ENCODE measurements at regions not wholly inside any gene's neighbourhood (a gene's known extent, or its start where the extent isn't known, plus 50 kb on each side); places are given as distances from the start of the nearest gene placed in this dataset.

GRCh38 chr16:62642677-62643076 lies 606.4 kb upstream of the CDH8 start:
- no peak overlapping the region for H3K4me2 ChIP-seq (ENCODE audit: control insufficient read depth, extremely low read depth, insufficient read depth, low read depth, low read length)
- no peaks in the 10 kb centered on the region for H3K9me1 ChIP-seq (ENCODE audit: control insufficient read depth, extremely low read depth, insufficient read depth, low read length)
- H2AFZ ChIP-seq (ENCODE audit: control insufficient read depth, low read length) = no peak overlapping the region
- no peaks in the 10 kb centered on the region for H3K36me3 ChIP-seq (ENCODE audit: control insufficient read depth in 2 of 2, extremely low read depth in 1 of 2, insufficient read depth in 2 of 2, low read length in 2 of 2)
- no peak overlapping the region for H3K4me3 ChIP-seq (ENCODE audit: control insufficient read depth in 2 of 3, extremely low read depth in 1 of 3, insufficient read depth in 2 of 3, low read depth in 1 of 3, low read length in 3 of 3)
- H3K27me3 ChIP-seq (ENCODE audit: control insufficient read depth, extremely low read depth, insufficient read depth, low read length) = no peaks in the 10 kb centered on the region
- no peak overlapping the region for H3K9ac ChIP-seq (ENCODE audit: control insufficient read depth, extremely low read depth, insufficient read depth, low read length)
- no peak for FAIRE-seq
- H3K9me3 ChIP-seq (ENCODE audit: control insufficient read depth, low read depth, low read length) = no peaks in the 10 kb centered on the region
- no peaks in the 10 kb centered on the region for H3K79me2 ChIP-seq (ENCODE audit: control insufficient read depth, insufficient read depth, low read length)
- no peak for DNase-seq (ENCODE audit: low read depth, low spot score)
- TF ChIP-seq EZH2 (IDR thresholded peaks at IDR 0.05; ENCODE audit: low read length) (no peak), CTCF (optimal IDR thresholded peaks at IDR 0.05 in 1 of 3, IDR thresholded peaks at IDR 0.05 in 1 of 3, conservative IDR thresholded peaks at IDR 0.05 in 1 of 3; ENCODE audit: extremely low read depth in 1 of 3, insufficient read depth in 2 of 3, low read length in 3 of 3) (no peak)
- H4K20me1 ChIP-seq (ENCODE audit: control insufficient read depth, extremely low read depth, insufficient read depth, low read length) = no peaks in the 10 kb centered on the region
- no peaks in the 10 kb centered on the region for H3K4me1 ChIP-seq (ENCODE audit: control insufficient read depth, extremely low read depth, insufficient read depth, low read length)
- H3K27ac ChIP-seq (ENCODE audit: control insufficient read depth, insufficient read depth, low read length) = no peak overlapping the region
- dilution Hi-C loops (cut with MboI; ENCODE audit: extremely low pct_ligation_motif_present, low sequenced_read_pairs) = no loop called here

GRCh38 chr16:62639890-62640289 lies 603.7 kb upstream of the CDH8 start:
- Histone ChIP-seq H3K4me3 (ENCODE audit: control insufficient read depth in 2 of 3, extremely low read depth in 1 of 3, insufficient read depth in 2 of 3, low read depth in 1 of 3, low read length in 3 of 3) (no peak overlapping the region), H3K9me3 (ENCODE audit: control insufficient read depth, low read depth, low read length) (no peaks in the 10 kb centered on the region), H3K27me3 (ENCODE audit: control insufficient read depth, extremely low read depth, insufficient read depth, low read length) (no peaks in the 10 kb centered on the region), H3K36me3 (ENCODE audit: control insufficient read depth in 2 of 2, extremely low read depth in 1 of 2, insufficient read depth in 2 of 2, low read length in 2 of 2) (no peaks in the 10 kb centered on the region), H3K79me2 (ENCODE audit: control insufficient read depth, insufficient read depth, low read length) (no peaks in the 10 kb centered on the region), H3K27ac (ENCODE audit: control insufficient read depth, insufficient read depth, low read length) (no peak overlapping the region), H2AFZ (ENCODE audit: control insufficient read depth, low read length) (no peak overlapping the region), H3K4me1 (ENCODE audit: control insufficient read depth, extremely low read depth, insufficient read depth, low read length) (no peaks in the 10 kb centered on the region), H4K20me1 (ENCODE audit: control insufficient read depth, extremely low read depth, insufficient read depth, low read length) (no peaks in the 10 kb centered on the region), H3K4me2 (ENCODE audit: control insufficient read depth, extremely low read depth, insufficient read depth, low read depth, low read length) (no peak overlapping the region), H3K9me1 (ENCODE audit: control insufficient read depth, extremely low read depth, insufficient read depth, low read length) (no peaks in the 10 kb centered on the region), H3K9ac (ENCODE audit: control insufficient read depth, extremely low read depth, insufficient read depth, low read length) (no peak overlapping the region)
- FAIRE-seq (no peak), DNase-seq (ENCODE audit: low read depth, low spot score) (no peak)
- dilution Hi-C loops (cut with MboI; ENCODE audit: extremely low pct_ligation_motif_present, low sequenced_read_pairs) = no loop called here
- TF ChIP-seq EZH2 (IDR thresholded peaks at IDR 0.05; ENCODE audit: low read length) (no peak), CTCF (optimal IDR thresholded peaks at IDR 0.05 in 1 of 3, IDR thresholded peaks at IDR 0.05 in 1 of 3, conservative IDR thresholded peaks at IDR 0.05 in 1 of 3; ENCODE audit: extremely low read depth in 1 of 3, insufficient read depth in 2 of 3, low read length in 3 of 3) (no peak)

Measured in keratinocyte (primary cell).